SHP77 (cell line): ENCODE measurements at regions not wholly inside any gene's neighbourhood (a gene's known extent, or its start where the extent isn't known, plus 50 kb on each side); places are given as distances from the start of the nearest gene placed in this dataset.
"Not testable (repeated sequence)": the region's sequence is repeated elsewhere in the genome, so short reads cannot be mapped to it uniquely, and the experiment has no call there.

Experiments used
- DNase-seq, 2 experiments: peaks; one replicate each; lab custom pipeline; 2025; lab: John Stamatoyannopoulos, UW

DNA sequence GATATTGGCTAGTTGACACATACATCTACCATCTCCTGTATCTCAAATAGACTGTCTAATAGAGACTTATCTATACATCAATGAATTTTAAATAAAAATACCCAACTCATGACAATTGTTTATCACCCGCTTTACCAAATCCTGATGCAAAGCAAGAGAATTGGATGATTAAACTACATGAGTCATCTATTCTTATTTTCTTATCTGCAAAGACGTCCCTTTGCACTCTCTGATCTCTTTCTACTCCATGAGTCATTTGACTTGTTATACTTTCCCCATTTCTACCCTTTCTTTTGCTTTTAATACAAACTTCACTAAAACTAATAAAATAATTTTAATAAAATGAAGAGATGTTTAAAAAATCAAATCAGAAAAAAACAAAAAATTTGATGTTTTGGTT is 261.7 kb upstream of the MAP2 start:
- DNase-seq: no peak

GRCh38 chr2:209181984-209182383 is 241.9 kb upstream of the MAP2 start:
- DNase-seq: no peak

DNA sequence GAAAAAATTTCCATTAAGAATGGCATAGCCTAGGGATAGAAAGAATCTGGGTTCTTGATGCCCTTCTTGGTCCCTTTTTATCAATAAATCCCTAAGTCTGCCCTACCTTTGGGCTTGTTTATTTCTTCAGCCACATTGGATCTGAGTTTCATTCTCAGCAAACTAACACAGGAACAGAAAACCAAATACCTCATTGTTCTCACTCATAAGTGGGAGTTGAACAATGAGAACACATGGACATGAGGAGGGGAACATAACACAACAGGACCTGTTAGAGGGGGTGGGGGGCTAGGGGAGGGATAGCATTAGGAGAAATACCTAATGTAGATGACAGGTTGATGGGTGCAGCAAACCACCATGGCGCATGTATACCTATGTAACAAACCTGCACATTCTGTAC is 237.0 kb upstream of the MAP2 start:
- DNase-seq: not testable (repeated sequence)

DNA sequence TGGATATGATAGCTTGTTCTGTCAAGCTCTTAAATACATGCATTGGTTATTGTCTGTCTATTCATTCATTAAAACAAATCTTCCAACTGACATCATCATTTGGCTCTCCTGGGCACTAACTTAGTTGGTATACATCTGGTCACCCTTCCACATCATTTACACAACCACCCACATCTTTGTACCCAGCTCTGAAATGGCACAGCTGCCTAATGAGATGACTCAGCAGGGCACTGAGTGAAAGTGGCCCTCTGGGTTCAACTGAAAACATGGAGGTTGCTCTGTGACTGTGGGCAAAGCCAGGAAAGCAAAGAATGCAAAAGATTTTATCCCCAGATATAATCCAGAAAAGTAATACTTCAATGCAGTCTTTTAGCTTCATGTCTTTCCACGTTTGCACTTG is 234.0 kb upstream of the MAP2 start:
- DNase-seq: no peak

DNA sequence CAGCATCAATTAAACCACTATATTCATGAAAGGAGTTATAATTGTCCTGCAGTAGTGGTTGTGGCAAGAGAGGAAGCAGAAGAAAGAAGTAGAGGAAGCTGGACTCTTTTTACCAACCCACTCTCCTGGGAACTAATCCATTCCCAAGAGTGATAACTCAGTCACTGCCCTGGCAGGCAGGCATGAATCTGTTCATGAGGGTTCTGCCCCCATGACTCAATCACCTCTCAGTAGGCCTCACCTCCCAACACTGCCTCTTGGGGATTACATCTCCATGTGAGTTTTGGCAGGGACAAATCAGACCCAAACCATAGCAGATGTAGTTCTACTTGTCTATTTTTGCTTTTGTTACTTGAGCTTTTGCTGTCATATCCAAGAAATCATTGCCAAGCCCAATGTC is 232.7 kb upstream of the MAP2 start:
- DNase-seq: no peak

DNA sequence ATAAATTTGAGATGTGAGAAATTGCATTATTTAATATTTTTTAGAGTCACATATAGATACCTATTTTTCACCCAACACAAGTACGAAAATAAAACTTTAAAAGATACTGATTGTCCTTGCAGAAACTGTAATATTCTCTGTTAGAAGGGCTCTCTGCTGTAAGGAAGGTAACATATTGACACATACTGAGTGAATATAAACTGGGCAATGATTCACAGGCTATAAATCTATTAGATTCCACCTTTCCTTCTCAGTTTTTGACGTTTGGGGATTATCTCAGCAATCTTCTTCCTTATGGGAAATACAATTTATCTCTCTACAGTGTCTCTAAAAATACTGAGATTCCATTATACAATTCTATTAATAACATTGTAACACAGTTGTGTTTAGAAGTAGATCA is 229.1 kb upstream of the MAP2 start:
- DNase-seq: no peak

- DNase-seq: peak in 1 of 2 experiments; percentile 10
These were observed 215.6 kb upstream of the MAP2 start for GRCh38 chr2:209208211-209208610.

- no peak for DNase-seq
These were observed 213.9 kb upstream of the MAP2 start for GRCh38 chr2:209209943-209210342.

DNA sequence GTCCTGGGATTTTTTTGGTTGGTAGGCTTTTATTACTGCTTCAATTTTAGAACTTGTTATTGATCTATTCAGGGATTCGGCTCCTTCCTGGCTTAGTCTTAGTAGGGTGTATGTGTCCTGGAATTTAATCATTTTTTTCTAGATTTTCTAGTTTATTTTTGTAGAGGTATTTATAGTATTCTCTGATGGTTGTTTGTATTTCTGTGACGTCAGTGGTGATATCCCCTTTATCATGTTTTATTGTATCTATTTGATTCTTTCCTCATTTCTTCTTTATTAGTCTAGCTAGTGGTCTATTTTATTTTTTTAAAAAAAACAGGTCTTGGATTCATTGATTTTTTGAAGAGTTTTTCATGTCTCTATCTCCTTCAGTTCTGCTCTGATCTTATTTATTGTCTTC is 193.3 kb upstream of the MAP2 start:
- DNase-seq: no peak

DNA sequence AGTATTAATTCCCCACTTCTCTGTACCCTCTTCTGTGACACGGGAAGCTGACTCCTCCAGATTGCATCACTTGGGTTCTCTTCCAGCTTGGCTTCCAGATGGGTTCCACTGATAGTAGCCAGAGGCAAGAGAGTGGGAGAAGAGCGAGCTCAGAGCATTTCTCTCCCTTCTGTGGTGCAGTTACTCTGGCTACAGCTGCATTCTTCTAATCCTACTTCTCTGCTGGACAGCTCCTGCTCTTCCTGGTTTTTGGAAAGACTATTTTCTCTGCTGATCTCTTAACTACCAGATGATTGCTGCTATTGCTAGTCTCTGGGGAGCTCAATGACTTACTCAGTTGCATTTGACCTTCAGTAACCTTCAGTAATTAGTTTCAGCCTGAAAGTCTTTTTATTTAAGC is 187.5 kb upstream of the MAP2 start:
- DNase-seq: no peak

- DNase-seq: no peak
These were observed 184.9 kb upstream of the MAP2 start for GRCh38 chr2:209238765-209239584.

DNA sequence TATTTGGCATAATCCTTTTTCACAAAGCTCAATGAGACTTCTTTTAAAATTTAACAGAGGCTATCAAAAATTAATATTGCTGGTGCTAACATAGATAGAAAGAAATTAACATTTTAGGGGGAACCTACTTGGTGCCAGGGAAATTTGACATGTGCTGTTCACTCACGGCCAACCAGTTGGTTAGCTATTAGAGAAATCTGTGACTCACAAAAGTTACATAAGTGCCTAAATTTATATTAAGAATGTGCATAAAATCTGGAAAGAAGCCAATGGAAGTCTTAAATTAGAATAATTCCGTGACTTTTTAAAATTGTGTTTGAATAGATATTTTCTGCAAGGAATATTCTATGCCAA is 184.3 kb upstream of the MAP2 start:
- no peak for DNase-seq

DNA sequence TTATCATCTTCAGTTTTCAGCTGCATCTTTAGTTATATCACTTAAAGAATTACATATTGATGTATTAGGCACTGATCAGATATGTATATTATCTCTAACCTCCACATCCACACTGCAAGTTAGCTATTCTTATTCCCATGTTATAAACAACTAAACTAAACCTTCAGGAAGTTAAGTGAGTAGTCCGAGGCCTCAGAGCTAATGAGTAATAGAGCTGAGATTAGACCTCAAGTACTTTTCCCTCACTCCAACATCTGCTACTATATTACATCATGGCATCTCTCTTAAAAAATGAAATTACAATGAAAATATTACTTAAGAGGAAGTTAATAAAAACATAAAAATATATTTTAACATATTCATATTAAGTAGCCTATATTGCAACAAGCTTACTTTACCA is 183.6 kb upstream of the MAP2 start:
- DNase-seq: no peak

DNA sequence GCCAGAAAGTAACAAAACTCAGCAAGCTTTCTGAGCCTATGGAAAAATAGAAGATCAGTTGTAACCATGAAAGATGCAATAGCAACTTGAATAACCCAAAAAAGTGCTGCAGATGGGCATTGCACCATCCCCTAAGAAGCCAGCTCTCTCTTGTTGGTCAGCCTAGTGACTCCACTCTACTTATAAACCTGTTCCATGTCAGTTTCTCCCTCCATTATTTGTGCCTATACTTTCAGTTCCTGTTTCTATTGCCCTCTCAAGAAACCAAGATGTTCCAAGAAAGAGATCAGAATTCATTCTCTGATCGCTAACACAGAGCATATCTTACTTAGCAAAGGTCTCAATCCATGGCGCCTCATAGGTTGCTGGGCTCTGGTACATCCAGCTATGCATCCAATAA is 170.3 kb upstream of the MAP2 start:
- DNase-seq: no peak

- no peak for DNase-seq
These were observed 164.1 kb upstream of the MAP2 start for GRCh38 chr2:209259767-209260166.

GRCh38 chr2:209260281-209260680 is 163.6 kb upstream of the MAP2 start:
- DNase-seq: no peak

- not testable (repeated sequence) for DNase-seq
These were observed 162.3 kb upstream of the MAP2 start for GRCh38 chr2:209261366-209262053.

- DNase-seq: no peak
These were observed 154.8 kb upstream of the MAP2 start for GRCh38 chr2:209269024-209269423.

GRCh38 chr2:209276000-209276399 is 147.8 kb upstream of the MAP2 start:
- no peak for DNase-seq

- no peak for DNase-seq
These were observed 146.4 kb upstream of the MAP2 start for GRCh38 chr2:209277444-209277843.

DNA sequence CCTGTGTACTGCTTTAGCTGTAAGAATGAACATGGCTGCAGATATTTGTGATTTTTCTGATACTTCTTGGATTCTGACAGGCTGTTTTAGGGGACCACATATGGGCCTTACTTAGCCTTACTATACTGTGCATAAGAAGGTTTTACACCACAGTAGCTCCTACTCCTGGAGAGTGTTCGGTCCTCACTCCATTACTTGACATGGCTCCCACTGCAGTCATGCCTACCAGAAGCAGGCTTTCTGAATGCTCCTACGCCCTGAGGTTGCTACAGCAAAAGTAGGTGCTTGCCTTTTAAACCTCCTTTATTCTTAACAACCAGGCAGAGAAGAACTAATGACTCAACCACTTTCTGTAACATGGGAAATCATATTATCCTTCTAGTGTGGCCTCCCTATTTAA is 125.2 kb upstream of the MAP2 start:
- DNase-seq: no peak

DNA sequence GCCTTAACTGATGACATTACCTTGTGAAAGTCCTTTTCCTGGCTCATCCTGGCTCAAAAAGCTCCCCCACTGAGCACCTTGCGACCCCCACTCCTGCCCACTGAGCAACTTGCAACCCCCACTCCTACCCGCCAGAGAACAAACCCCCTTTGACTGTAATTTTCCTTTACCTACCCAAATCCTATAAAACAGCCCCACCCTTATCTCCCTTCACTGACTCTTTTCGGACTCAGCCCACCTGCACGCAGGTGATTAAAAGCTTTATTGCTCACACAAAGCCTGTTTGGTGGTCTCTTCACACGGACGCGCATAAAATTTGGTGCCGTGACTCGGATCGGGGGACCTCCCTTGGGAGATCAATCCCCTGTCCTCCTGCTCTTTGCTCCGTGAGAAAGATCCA is 124.4 kb upstream of the MAP2 start:
- DNase-seq: not testable (repeated sequence)

- not testable (repeated sequence) for DNase-seq
These were observed 123.1 kb upstream of the MAP2 start for GRCh38 chr2:209300766-209301165.

- no peak for DNase-seq
These were observed 118.8 kb upstream of the MAP2 start for GRCh38 chr2:209305026-209305425.
